Upper lobe of right lung (tissue), 1 donor: ENCODE measurements at regions not wholly inside any gene's neighbourhood (a gene's known extent, or its start where the extent isn't known, plus 50 kb on each side); places are given as distances from the start of the nearest gene placed in this dataset.

ENCODE experiments used
- ATAC-seq: fragments of 200-7000 bp; cut with Tn5 transposase; one replicate; pipeline ENCODE4 v1.9.1; 2020; ENCODE audit warnings: mild to moderate bottlenecking, moderate library complexity
- DNase-seq: peaks from one replicate; pipeline ENCODE4 v3.0.0-alpha.2; 2020
- H3K27ac ChIP-seq: fragments of 200-600 bp; one replicate; pipeline ENCODE4 v1.8.0; 2022
- H3K27me3 ChIP-seq: fragments of 200-600 bp; one replicate; pipeline ENCODE4 v1.8.0; 2022; ENCODE audit warnings: mild to moderate bottlenecking
- H3K36me3 ChIP-seq: fragments of 200-600 bp; one replicate; pipeline ENCODE4 v1.8.0; 2022
- H3K4me1 ChIP-seq: fragments of 200-600 bp; one replicate; pipeline ENCODE4 v1.8.0; 2022
- H3K4me3 ChIP-seq: fragments of 200-600 bp; one replicate; pipeline ENCODE4 v1.8.0; 2022; ENCODE audit warnings: mild to moderate bottlenecking
- H3K9me3 ChIP-seq: fragments of 200-600 bp; one replicate; pipeline ENCODE4 v1.8.0; 2022
- intact Hi-C: fragments of 100-400 bp; cut with DNase I; formaldehyde crosslinking; loops from one replicate; pipeline ENCODE4 v1.11.0; 2022
- TF ChIP-seq, protein P1 (sequence below): fragments of 200-600 bp; IDR thresholded peaks from one replicate; pipeline ENCODE4 v1.8.0; 2022; ENCODE audit warnings: antibody characterized with exemption
- donor health status: DM: no; HTN: yes; CAD: no; lungs with severe emphysema.

GRCh38 chr7:33673029-33673700, 232.2 kb upstream of the BMPER start:
- Histone ChIP-seq H3K27ac (no peak overlapping the region), H3K4me1 (no peaks in the 10 kb centered on the region), H3K27me3 (no peaks in the 10 kb centered on the region), H3K9me3 (no peaks in the 10 kb centered on the region), H3K36me3 (no peaks in the 10 kb centered on the region), H3K4me3 (no peak overlapping the region)
- DNase-seq (no peak), ATAC-seq (no peak)
- intact Hi-C loops, result no loop called here
- TF ChIP-seq, protein P1, sequence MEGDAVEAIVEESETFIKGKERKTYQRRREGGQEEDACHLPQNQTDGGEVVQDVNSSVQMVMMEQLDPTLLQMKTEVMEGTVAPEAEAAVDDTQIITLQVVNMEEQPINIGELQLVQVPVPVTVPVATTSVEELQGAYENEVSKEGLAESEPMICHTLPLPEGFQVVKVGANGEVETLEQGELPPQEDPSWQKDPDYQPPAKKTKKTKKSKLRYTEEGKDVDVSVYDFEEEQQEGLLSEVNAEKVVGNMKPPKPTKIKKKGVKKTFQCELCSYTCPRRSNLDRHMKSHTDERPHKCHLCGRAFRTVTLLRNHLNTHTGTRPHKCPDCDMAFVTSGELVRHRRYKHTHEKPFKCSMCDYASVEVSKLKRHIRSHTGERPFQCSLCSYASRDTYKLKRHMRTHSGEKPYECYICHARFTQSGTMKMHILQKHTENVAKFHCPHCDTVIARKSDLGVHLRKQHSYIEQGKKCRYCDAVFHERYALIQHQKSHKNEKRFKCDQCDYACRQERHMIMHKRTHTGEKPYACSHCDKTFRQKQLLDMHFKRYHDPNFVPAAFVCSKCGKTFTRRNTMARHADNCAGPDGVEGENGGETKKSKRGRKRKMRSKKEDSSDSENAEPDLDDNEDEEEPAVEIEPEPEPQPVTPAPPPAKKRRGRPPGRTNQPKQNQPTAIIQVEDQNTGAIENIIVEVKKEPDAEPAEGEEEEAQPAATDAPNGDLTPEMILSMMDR, result no peak

GRCh38 chr7:33674804-33675411, 230.4 kb upstream of the BMPER start:
- H3K27ac ChIP-seq, result no peak overlapping the region
- H3K4me1 ChIP-seq, result no peaks in the 10 kb centered on the region
- TF ChIP-seq, protein P1, result no peak
- H3K9me3 ChIP-seq, result no peaks in the 10 kb centered on the region
- H3K4me3 ChIP-seq, result no peak overlapping the region
- intact Hi-C loops, result no loop called here
- no peaks in the 10 kb centered on the region for H3K27me3 ChIP-seq
- no peak for DNase-seq
- no peak for ATAC-seq
- H3K36me3 ChIP-seq, result no peaks in the 10 kb centered on the region

- ATAC-seq (no peak), DNase-seq (no peak)
- Histone ChIP-seq H3K4me1 (no peaks in the 10 kb centered on the region), H3K27ac (no peak overlapping the region), H3K27me3 (no peaks in the 10 kb centered on the region), H3K9me3 (no peaks in the 10 kb centered on the region), H3K36me3 (no peaks in the 10 kb centered on the region), H3K4me3 (no peak overlapping the region)
- intact Hi-C loops, result no loop called here
- TF ChIP-seq, protein P1, result no peak
Observed at GRCh38 chr7:33677556-33677955, 227.8 kb upstream of the BMPER start.

DNA sequence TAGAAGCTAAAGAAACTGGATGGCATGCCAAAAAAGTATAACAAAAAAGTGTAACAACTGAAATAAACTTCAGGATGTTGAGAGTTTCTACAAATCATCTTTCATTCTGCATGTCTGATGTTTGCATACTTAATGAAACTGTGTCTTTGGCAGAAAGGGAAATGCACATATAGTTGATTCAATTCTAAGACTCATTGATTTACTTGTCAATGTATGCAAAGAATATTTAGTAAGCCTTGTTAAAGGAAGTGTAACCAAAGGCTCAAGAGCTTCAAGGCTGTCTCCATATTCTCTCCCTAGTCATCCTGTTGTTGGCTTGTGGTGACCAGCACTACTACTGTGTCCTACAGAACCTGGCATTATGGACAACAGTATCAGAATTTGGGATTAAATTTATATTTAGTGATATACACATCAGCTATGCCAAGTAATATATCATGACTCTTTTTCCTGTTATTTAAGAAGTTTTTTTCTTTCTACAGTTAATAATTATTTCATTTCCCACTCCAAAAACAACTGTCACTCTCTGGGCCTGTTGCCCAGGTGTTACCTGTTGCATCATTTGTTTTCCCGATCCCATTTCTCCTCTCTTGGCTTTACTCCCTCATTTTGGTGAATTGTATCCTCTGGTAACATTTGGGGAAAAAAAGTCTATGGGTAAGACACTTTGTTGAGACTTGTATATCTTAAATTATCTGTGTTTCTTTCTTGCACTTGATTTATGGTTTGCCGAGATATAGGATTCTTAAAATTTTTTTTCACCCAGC, 226.6 kb upstream of the BMPER start:
- Histone ChIP-seq H3K4me3 (no peak overlapping the region), H3K4me1 (no peaks in the 10 kb centered on the region), H3K27ac (no peak overlapping the region), H3K9me3 (no peaks in the 10 kb centered on the region), H3K27me3 (no peaks in the 10 kb centered on the region), H3K36me3 (no peaks in the 10 kb centered on the region)
- intact Hi-C loops, result no loop called here
- DNase-seq (no peak), ATAC-seq (no peak)
- TF ChIP-seq, protein P1, result no peak

GRCh38 chr7:33680682-33681081, 224.7 kb upstream of the BMPER start:
- TF ChIP-seq, protein P1, result no peak
- no peak for DNase-seq
- ATAC-seq, result no peak
- Histone ChIP-seq H3K9me3 (no peaks in the 10 kb centered on the region), H3K4me3 (no peak overlapping the region), H3K36me3 (no peaks in the 10 kb centered on the region), H3K4me1 (no peaks in the 10 kb centered on the region), H3K27me3 (no peaks in the 10 kb centered on the region), H3K27ac (no peak overlapping the region)
- intact Hi-C loops, result no loop called here
